H1 (cell line): ENCODE measurements at regions not wholly inside any gene's neighbourhood (a gene's known extent, or its start where the extent isn't known, plus 50 kb on each side); places are given as distances from the start of the nearest gene placed in this dataset.

ENCODE experiments used
- CTCF ChIA-PET: fragments of 300-600 bp; sonication (Branson Sonifier 250); formaldehyde crosslinking; loops from one replicate; lab custom pipeline; 2021; ENCODE audit not compliant: partially characterized antibody; lab: Charles Lee
- POLR2A ChIA-PET: fragments of 300-600 bp; sonication (Branson Sonifier 250); formaldehyde crosslinking; loops from one replicate; lab custom pipeline; 2021; ENCODE audit warnings: inconsistent platforms; ENCODE audit not compliant: partially characterized antibody; lab: Charles Lee
- DNase-seq, 2 experiments: peaks; one replicate each; pipeline versions ENCODE4 v3.0.0 to v3.0.0-alpha.2; 2010 to 2022; ENCODE audit warnings: low spot score in 2 of 2, low read depth in 1 of 2, mixed read lengths in 1 of 2
- FAIRE-seq: peaks from 2 replicates; lab custom pipeline; 2011; peaks lifted over from hg19 to GRCh38; lab: Jason Lieb, UNC
- H2AFZ ChIP-seq: 2 replicates; pipeline ENCODE4 v1.8.1; 2012; ENCODE audit warnings: low read length, inconsistent platforms
- H2AK5ac ChIP-seq: 2 replicates; pipeline ENCODE4 v1.6.1; 2013; ENCODE audit warnings: low read depth, low read length
- H2BK120ac ChIP-seq: replicated peaks from 2 replicates; pipeline ENCODE3; 2013; ENCODE audit warnings: low read depth, low read length, inconsistent platforms
- H2BK12ac ChIP-seq: 2 replicates; pipeline ENCODE4 v1.6.1; 2013; ENCODE audit warnings: low read depth, low read length
- H2BK15ac ChIP-seq: 2 replicates; pipeline ENCODE4 v1.6.1; 2013; ENCODE audit warnings: low read length
- H2BK20ac ChIP-seq: 2 replicates; pipeline ENCODE4 v1.6.1; 2013; ENCODE audit warnings: low read length
- H2BK5ac ChIP-seq: 2 replicates; pipeline ENCODE4 v1.6.1; 2013; ENCODE audit warnings: low read depth, low read length
- H3K14ac ChIP-seq: 2 replicates; pipeline ENCODE4 v1.6.1; 2013; ENCODE audit warnings: inconsistent platforms; ENCODE audit not compliant: insufficient read length
- H3K18ac ChIP-seq: 2 replicates; pipeline ENCODE4 v1.6.1; 2013; ENCODE audit warnings: low read length; ENCODE audit errors: extremely low read depth
- H3K23ac ChIP-seq: 2 replicates; pipeline ENCODE4 v1.6.1; 2013; ENCODE audit warnings: inconsistent platforms; ENCODE audit not compliant: insufficient read length
- H3K23me2 ChIP-seq: 2 replicates; pipeline ENCODE4 v1.6.1; 2013; ENCODE audit warnings: low read depth, low read length
- H3K27ac ChIP-seq: 2 replicates; pipeline ENCODE4 v1.6.1; 2011; ENCODE audit warnings: low read depth, low read length, inconsistent platforms
- H3K27me3 ChIP-seq, 4 experiments: replicated peaks in 1 of 4; 1 replicate in 1 of 4; 2 replicates in 3 of 4; pipeline versions ENCODE4 v1.6.1 to v1.8.1; 2011 to 2013; ENCODE audit warnings: low read length in 3 of 4, mild to moderate bottlenecking in 3 of 4, inconsistent platforms in 2 of 4, mixed read lengths in 2 of 4, moderate library complexity in 1 of 4; ENCODE audit not compliant: control insufficient read depth in 3 of 4, insufficient read depth in 3 of 4; ENCODE audit errors: extremely low read depth in 1 of 4
- H3K36me3 ChIP-seq, 4 experiments: 2 replicates each; pipeline versions ENCODE4 v1.6.1 to v1.8.1; 2011 to 2013; ENCODE audit warnings: mild to moderate bottlenecking in 4 of 4, low read length in 3 of 4, moderate library complexity in 2 of 4, control low read depth in 1 of 4, inconsistent platforms in 1 of 4; ENCODE audit not compliant: insufficient read depth in 4 of 4, control insufficient read depth in 2 of 4
- H3K4ac ChIP-seq: replicated peaks from 2 replicates; pipeline ENCODE3; 2013; ENCODE audit warnings: low read length, low read depth, mixed read lengths, inconsistent platforms; ENCODE audit not compliant: insufficient read length
- H3K4me1 ChIP-seq, 4 experiments: replicated peaks in 1 of 4; 1 replicate in 1 of 4; 2 replicates in 3 of 4; pipeline versions ENCODE4 v1.6.1 to v1.8.1; 2011 to 2013; ENCODE audit warnings: low read length in 3 of 4, inconsistent platforms in 2 of 4, mixed read lengths in 1 of 4; ENCODE audit not compliant: insufficient read depth in 4 of 4, control insufficient read depth in 3 of 4
- H3K4me2 ChIP-seq, 2 experiments: 2 replicates each; pipeline versions ENCODE4 v1.6.1 to v1.8.1; 2011 to 2013; ENCODE audit warnings: low read depth in 2 of 2, low read length in 2 of 2, control low read depth in 1 of 2, inconsistent platforms in 1 of 2, mild to moderate bottlenecking in 1 of 2; ENCODE audit not compliant: insufficient read depth in 1 of 2
- H3K4me3 ChIP-seq, 4 experiments: fragments of 200-600, 300-600 bp in 1 of 4; sonication (generic), shearing (Covaris generic), sonication (Bioruptor Twin) in 1 of 4; 2 replicates each; pipeline versions ENCODE4 v1.5.1 to v1.8.1; 2011 to 2016; ENCODE audit warnings: low read length in 4 of 4, low read depth in 3 of 4, control low read depth in 2 of 4, inconsistent platforms in 2 of 4, mild to moderate bottlenecking in 2 of 4, mixed read lengths in 1 of 4, moderate library complexity in 1 of 4; ENCODE audit not compliant: insufficient read depth in 2 of 4; ENCODE audit errors: extremely low read depth in 1 of 4
- H3K56ac ChIP-seq: replicated peaks from 2 replicates; pipeline ENCODE3; 2013; ENCODE audit warnings: low read depth, mild to moderate bottlenecking, mixed read lengths, low read length, inconsistent platforms; ENCODE audit not compliant: insufficient read length
- H3K79me1 ChIP-seq: 2 replicates; pipeline ENCODE4 v1.6.1; 2013; ENCODE audit warnings: low read depth, low read length, control low read depth
- H3K79me2 ChIP-seq, 2 experiments: 2 replicates each; pipeline versions ENCODE4 v1.6.1 to v1.8.1; 2012 to 2013; ENCODE audit warnings: low read length in 2 of 2, mild to moderate bottlenecking in 2 of 2, inconsistent platforms in 1 of 2; ENCODE audit not compliant: insufficient read depth in 2 of 2, control insufficient read depth in 1 of 2
- H3K9ac ChIP-seq, 4 experiments: replicated peaks in 1 of 4; 1 replicate in 1 of 4; 2 replicates in 3 of 4; pipeline versions ENCODE4 v1.6.1 to v1.8.1; 2011 to 2013; ENCODE audit warnings: low read depth in 3 of 4, low read length in 3 of 4, control low read depth in 2 of 4, mild to moderate bottlenecking in 2 of 4, moderate library complexity in 2 of 4, inconsistent platforms in 1 of 4; ENCODE audit errors: extremely low read depth in 1 of 4
- H3K9me3 ChIP-seq, 2 experiments: 2 replicates each; pipeline versions ENCODE4 v1.6.1 to v1.8.1; 2012 to 2013; ENCODE audit warnings: mild to moderate bottlenecking in 2 of 2, moderate library complexity in 2 of 2, control low read depth in 1 of 2, inconsistent platforms in 1 of 2, low read depth in 1 of 2, low read length in 1 of 2, mixed read lengths in 1 of 2; ENCODE audit not compliant: insufficient read depth in 2 of 2
- H4K20me1 ChIP-seq, 2 experiments: replicated peaks in 1 of 2; 2 replicates each; pipeline versions ENCODE3 to v1.8.1; 2011 to 2013; ENCODE audit warnings: inconsistent platforms in 2 of 2, low read length in 2 of 2, mild to moderate bottlenecking in 1 of 2; ENCODE audit not compliant: insufficient read depth in 2 of 2, control insufficient read depth in 1 of 2
- H4K5ac ChIP-seq: 2 replicates; pipeline ENCODE4 v1.6.1; 2013; ENCODE audit warnings: low read length, low read depth, mixed read lengths, inconsistent platforms; ENCODE audit not compliant: insufficient read length
- H4K8ac ChIP-seq: 2 replicates; pipeline ENCODE4 v1.8.0; 2013; ENCODE audit warnings: mild to moderate bottlenecking, moderate library complexity, low read length, inconsistent platforms; ENCODE audit not compliant: insufficient read depth; ENCODE audit errors: extremely low read depth
- H4K91ac ChIP-seq: replicated peaks from 2 replicates; pipeline ENCODE3; 2013; ENCODE audit warnings: low read length, mixed read lengths, inconsistent platforms; ENCODE audit not compliant: insufficient read length
- CTCF ChIP-seq, 3 experiments: IDR thresholded peaks; 1 replicate in 2 of 3; 2 replicates in 1 of 3; pipeline versions ENCODE4 v1.5.1 to v1.6.1; 2011; ENCODE audit warnings: low read length in 3 of 3, mild to moderate bottlenecking in 3 of 3, inconsistent platforms in 2 of 3, low read depth in 1 of 3, moderate library complexity in 1 of 3; ENCODE audit not compliant: insufficient read depth in 1 of 3; ENCODE audit errors: control extremely low read depth in 1 of 3
- RAD21 ChIP-seq, 2 experiments: IDR thresholded peaks in 1 of 2; conservative IDR thresholded peaks in 1 of 2; 2 replicates each; pipeline ENCODE4 v1.6.1; 2011; ENCODE audit warnings: low read depth in 2 of 2, low read length in 2 of 2, improper control_type of control experiment in 1 of 2, inconsistent platforms in 1 of 2, mild to moderate bottlenecking in 1 of 2, moderate library complexity in 1 of 2
- WGBS, 2 experiments: shearing (Covaris generic) in 1 of 2; methylation state at CpG; one replicate each; pipeline versions ENCODE4 v1.1.6 to v1.1.7; 2013 to 2015; ENCODE audit warnings: low lambda C conversion rate in 2 of 2, mixed read lengths in 2 of 2, inconsistent platforms in 1 of 2, low coverage in 1 of 2, missing lambda C conversion rate in 1 of 2; ENCODE audit not compliant: insufficient replicate concordance in 2 of 2, insufficient coverage in 1 of 2, insufficient read length in 1 of 2; ENCODE audit errors: extremely low coverage in 1 of 2, missing lambda C conversion rate in 1 of 2; 5-methylcytosine and 5-hydroxymethylcytosine counted together

- ChIA-PET CTCF (interaction anchor here (0.6 to 1.6 kb wide), 2 partner anchors 59 to 537 kb away, joined by 4 to 7 read pairs; no protein-coding TSS in a partner anchor), POLR2A (no interaction called here)
- peaks cover 0 to 3% (median 0%) of the 10 kb centered on the region in 4 experiments; a peak in 1 of 7 replicates for H3K4me1 ChIP-seq
- no peaks in the 10 kb centered on the region for H3K23me2 ChIP-seq
- no peak overlapping the region for H3K4me3 ChIP-seq
- no peak overlapping the region for H2BK5ac ChIP-seq
- no peak overlapping the region for H2AFZ ChIP-seq
- H3K4me2 ChIP-seq, result no peak overlapping the region
- no peaks in the 10 kb centered on the region for H4K20me1 ChIP-seq
- no peak overlapping the region for H4K8ac ChIP-seq
- no peak overlapping the region for H3K4ac ChIP-seq
- H3K18ac ChIP-seq, result no peak overlapping the region
- H2BK20ac ChIP-seq, result no peak overlapping the region
- H4K91ac ChIP-seq, result no peak overlapping the region
- no peak overlapping the region for H2BK120ac ChIP-seq
- H2AK5ac ChIP-seq, result no peak overlapping the region
- no peak overlapping the region for H4K5ac ChIP-seq
- no peaks in the 10 kb centered on the region for H3K36me3 ChIP-seq
- no peaks in the 10 kb centered on the region for H3K27me3 ChIP-seq
- no peaks in the 10 kb centered on the region for H3K9me3 ChIP-seq
- FAIRE-seq, result no peak
- WGBS, 2 experiments, result 68% methylated on average over 3 of the region's 3 CpGs; no CpG with 5 or more reads in 1 of the 2 experiments
- no peak overlapping the region for H3K9ac ChIP-seq
- H2BK15ac ChIP-seq, result no peak overlapping the region
- no peak overlapping the region for H3K14ac ChIP-seq
- no peak overlapping the region for H3K27ac ChIP-seq
- no peak overlapping the region for H3K23ac ChIP-seq
- no peak overlapping the region for H2BK12ac ChIP-seq
- no peaks in the 10 kb centered on the region for H3K79me1 ChIP-seq
- DNase-seq, result no peak
- peak in 1 of 2 experiments; percentile 12; a peak in 1 of 4 replicates for TF ChIP-seq RAD21 (IDR thresholded peaks at IDR 0.05 in 1 of 2, conservative IDR thresholded peaks at IDR 0.05 in 1 of 2; ENCODE audit: low read depth in 2 of 2, low read length in 2 of 2)
- TF ChIP-seq CTCF (IDR thresholded peaks at IDR 0.05; ENCODE audit: control extremely low read depth in 1 of 3, insufficient read depth in 1 of 3, low read depth in 1 of 3, low read length in 3 of 3), result no peak
- H3K56ac ChIP-seq, result no peak overlapping the region
- no peaks in the 10 kb centered on the region for H3K79me2 ChIP-seq
Measured at GRCh38 chr16:52128361-52128760, 418.6 kb downstream of the TOX3 start.
